Liver (tissue), 8 donors: ENCODE measurements at regions not wholly inside any gene's neighbourhood (a gene's known extent, or its start where the extent isn't known, plus 50 kb on each side); places are given as distances from the start of the nearest gene placed in this dataset.

Source experiments
- DNase-seq: peaks from one replicate; pipeline ENCODE4 v3.0.0-alpha.2; 2017; ENCODE audit warnings: low spot score
- H3K27ac ChIP-seq, 2 donors: one replicate each; pipeline ENCODE4 v1.7.0; 2013; ENCODE audit warnings: inconsistent platforms in 2 of 2, low read length in 2 of 2, control low read depth in 1 of 2, low read depth in 1 of 2, mild to moderate bottlenecking in 1 of 2
- H3K27me3 ChIP-seq, 4 donors: one replicate each; pipeline versions ENCODE4 v1.6.1 to v1.7.0; 2013; ENCODE audit warnings: low read length in 3 of 4, inconsistent platforms in 1 of 4, mild to moderate bottlenecking in 1 of 4, moderate library complexity in 1 of 4; ENCODE audit not compliant: control insufficient read depth in 4 of 4, insufficient read depth in 4 of 4
- H3K36me3 ChIP-seq, 4 donors: one replicate each; pipeline versions ENCODE4 v1.6.1 to v1.7.0; 2013; ENCODE audit warnings: low read length in 3 of 4, mild to moderate bottlenecking in 3 of 4, low read depth in 1 of 4, moderate library complexity in 1 of 4; ENCODE audit not compliant: control insufficient read depth in 4 of 4, insufficient read depth in 3 of 4
- H3K4me1 ChIP-seq, 4 donors: one replicate each; pipeline versions ENCODE4 v1.6.1 to v1.7.0; 2013; ENCODE audit warnings: low read length in 3 of 4, mild to moderate bottlenecking in 3 of 4, moderate library complexity in 1 of 4; ENCODE audit not compliant: control insufficient read depth in 4 of 4, insufficient read depth in 4 of 4
- H3K4me3 ChIP-seq, 3 donors: one replicate each; pipeline versions ENCODE4 v1.6.1 to v1.7.0; 2013; ENCODE audit warnings: low read length in 3 of 3, control low read depth in 1 of 3, low read depth in 1 of 3, mild to moderate bottlenecking in 1 of 3
- H3K9ac ChIP-seq, 2 donors: one replicate each; pipeline ENCODE4 v1.7.0; 2013; ENCODE audit warnings: low read length in 2 of 2, mild to moderate bottlenecking in 2 of 2, moderate library complexity in 2 of 2, control low read depth in 1 of 2, low read depth in 1 of 2
- H3K9me3 ChIP-seq, 4 donors: one replicate each; pipeline versions ENCODE4 v1.6.1 to v1.7.0; 2013; ENCODE audit warnings: low read length in 3 of 4; ENCODE audit not compliant: control insufficient read depth in 4 of 4
- CTCF ChIP-seq: fragments of 150-350 bp; IDR thresholded peaks from 2 replicates; pipeline ENCODE4 v1.5.1; 2017; ENCODE audit warnings: improper control_type of control experiment, low read depth, low read length; ENCODE audit not compliant: missing input control
- EGR1 ChIP-seq, 2 donors: IDR thresholded peaks; 2 replicates each; pipeline ENCODE4 v1.6.1; 2016 to 2018; ENCODE audit warnings: antibody characterized with exemption in 2 of 2, low read depth in 2 of 2
- FOXA1 ChIP-seq: IDR thresholded peaks from 2 replicates; pipeline ENCODE4 v1.6.1; 2016; ENCODE audit warnings: antibody characterized with exemption
- FOXA2 ChIP-seq: IDR thresholded peaks from 2 replicates; pipeline ENCODE4 v1.6.1; 2016; ENCODE audit warnings: antibody characterized with exemption
- GABPA ChIP-seq, 2 donors: IDR thresholded peaks in 1 of 2; conservative IDR thresholded peaks in 1 of 2; 2 replicates each; pipeline ENCODE4 v1.6.1; 2016; ENCODE audit warnings: antibody characterized with exemption in 2 of 2, mild to moderate bottlenecking in 1 of 2, moderate library complexity in 1 of 2
- HNF4A ChIP-seq, 2 donors: conservative IDR thresholded peaks; 2 replicates each; pipeline ENCODE4 v1.6.1; 2016; ENCODE audit warnings: antibody characterized with exemption in 2 of 2, mild to moderate bottlenecking in 2 of 2
- HNF4G ChIP-seq: IDR thresholded peaks from 2 replicates; pipeline ENCODE4 v1.6.1; 2016; ENCODE audit warnings: antibody characterized with exemption
- JUND ChIP-seq, 2 donors: IDR thresholded peaks; 2 replicates each; pipeline ENCODE4 v1.6.1; 2016; ENCODE audit warnings: antibody characterized with exemption in 2 of 2
- NR2F2 ChIP-seq: IDR thresholded peaks from 2 replicates; pipeline ENCODE4 v1.6.1; 2016; ENCODE audit warnings: antibody characterized with exemption
- RAD21 ChIP-seq, 2 donors: IDR thresholded peaks; 2 replicates each; pipeline ENCODE4 v1.6.1; 2016; ENCODE audit warnings: antibody characterized with exemption in 2 of 2, mild to moderate bottlenecking in 2 of 2
- REST ChIP-seq: IDR thresholded peaks from 2 replicates; pipeline ENCODE4 v1.6.1; 2016; ENCODE audit warnings: antibody characterized with exemption, mild to moderate bottlenecking
- RXRA ChIP-seq, 2 donors: IDR thresholded peaks; 2 replicates each; pipeline ENCODE4 v1.6.1; 2017 to 2018; ENCODE audit warnings: antibody characterized with exemption in 2 of 2, mild to moderate bottlenecking in 1 of 2
- SP1 ChIP-seq: IDR thresholded peaks from 2 replicates; pipeline ENCODE4 v1.6.1; 2018; ENCODE audit warnings: antibody characterized with exemption, mild to moderate bottlenecking
- TAF1 ChIP-seq: conservative IDR thresholded peaks from 2 replicates; pipeline ENCODE4 v1.6.1; 2016; ENCODE audit warnings: antibody characterized with exemption, mild to moderate bottlenecking
- ZBTB33 ChIP-seq: IDR thresholded peaks from 2 replicates; pipeline ENCODE4 v1.6.1; 2016; ENCODE audit warnings: antibody characterized with exemption
- WGBS: extraction: QIAGEN DNeasy Blood & Tissue Kit; methylation state at CpG from one replicate; pipeline ENCODE4 v1.1.7; 2013; 5-methylcytosine and 5-hydroxymethylcytosine counted together
- TF ChIP-seq, protein P1 (sequence below): IDR thresholded peaks from 2 replicates; pipeline ENCODE4 v1.6.1; 2016; ENCODE audit warnings: antibody characterized with exemption
- TF ChIP-seq, protein P2 (sequence below): IDR thresholded peaks from 2 replicates; pipeline ENCODE4 v1.6.1; 2016; ENCODE audit warnings: antibody characterized with exemption
- donor health status: healthy.
- donor health status: healthy.
- donor health status: healthy.
- donor health status: healthy.
- donor health status: healthy.

DNA sequence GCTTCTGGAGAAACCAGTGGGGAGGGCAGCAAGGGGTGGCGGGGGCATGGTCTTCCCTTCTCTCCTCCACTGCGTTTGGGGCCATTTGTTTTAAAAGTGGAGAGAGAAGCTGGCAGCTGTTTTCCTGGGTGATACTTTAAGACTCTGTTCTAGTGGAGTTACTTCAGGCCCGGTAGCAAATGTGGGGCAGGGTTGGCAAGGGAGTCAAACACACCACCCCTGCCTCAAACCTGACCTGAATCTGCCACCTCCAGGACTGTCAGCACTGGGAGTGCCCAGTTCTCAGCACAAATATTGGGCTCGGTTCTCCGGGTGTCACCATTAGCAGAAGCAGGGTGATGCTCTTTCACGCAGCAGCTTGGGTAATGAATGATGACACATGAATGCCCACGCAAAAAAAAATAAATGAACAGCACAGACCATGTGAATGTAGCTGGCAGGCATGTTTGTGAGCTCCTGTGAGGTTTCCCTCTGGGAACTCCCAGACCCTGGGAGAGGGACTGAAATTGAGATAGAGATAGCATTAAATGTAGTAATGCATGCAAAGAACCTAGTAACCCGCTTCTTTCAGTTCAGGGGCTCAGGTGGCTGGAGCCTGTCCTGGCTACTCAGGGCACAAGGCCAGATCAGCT lies 424.0 kb downstream of the MCTP2 start:
- no peaks in the 10 kb centered on the region for H3K36me3 ChIP-seq
- H3K27me3 ChIP-seq, result peaks cover 0 to 1% (median 0%) of the 10 kb centered on the region in 4 donors
- H3K4me3 ChIP-seq, result no peak overlapping the region
- no peak overlapping the region for H3K9ac ChIP-seq
- H3K27ac ChIP-seq, result no peak overlapping the region
- H3K9me3 ChIP-seq, result no peaks in the 10 kb centered on the region
- 85% methylated on average over 8 of the region's 8 CpGs for WGBS
- DNase-seq, result no peak
- no peaks in the 10 kb centered on the region for H3K4me1 ChIP-seq
- TF ChIP-seq CTCF, result no peak
- TF ChIP-seq SP1, result no peak
- TF ChIP-seq HNF4G, result no peak
- no peak for TF ChIP-seq EGR1 (IDR thresholded peaks at IDR 0.05; ENCODE audit: low read depth in 2 of 2)
- TF ChIP-seq, protein P1, sequence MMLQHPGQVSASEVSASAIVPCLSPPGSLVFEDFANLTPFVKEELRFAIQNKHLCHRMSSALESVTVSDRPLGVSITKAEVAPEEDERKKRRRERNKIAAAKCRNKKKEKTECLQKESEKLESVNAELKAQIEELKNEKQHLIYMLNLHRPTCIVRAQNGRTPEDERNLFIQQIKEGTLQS, result no peak
- TF ChIP-seq JUND (IDR thresholded peaks at IDR 0.05), result no peak
- no peak for TF ChIP-seq REST
- TF ChIP-seq GABPA (IDR thresholded peaks at IDR 0.05 in 1 of 2, conservative IDR thresholded peaks at IDR 0.05 in 1 of 2), result no peak
- no peak for TF ChIP-seq FOXA2
- TF ChIP-seq, protein P2, sequence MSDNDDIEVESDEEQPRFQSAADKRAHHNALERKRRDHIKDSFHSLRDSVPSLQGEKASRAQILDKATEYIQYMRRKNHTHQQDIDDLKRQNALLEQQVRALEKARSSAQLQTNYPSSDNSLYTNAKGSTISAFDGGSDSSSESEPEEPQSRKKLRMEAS, result no peak
- no peak for TF ChIP-seq RXRA (IDR thresholded peaks at IDR 0.05)
- no peak for TF ChIP-seq HNF4A (conservative IDR thresholded peaks at IDR 0.05)
- TF ChIP-seq NR2F2, result no peak
- TF ChIP-seq TAF1, result no peak

DNA sequence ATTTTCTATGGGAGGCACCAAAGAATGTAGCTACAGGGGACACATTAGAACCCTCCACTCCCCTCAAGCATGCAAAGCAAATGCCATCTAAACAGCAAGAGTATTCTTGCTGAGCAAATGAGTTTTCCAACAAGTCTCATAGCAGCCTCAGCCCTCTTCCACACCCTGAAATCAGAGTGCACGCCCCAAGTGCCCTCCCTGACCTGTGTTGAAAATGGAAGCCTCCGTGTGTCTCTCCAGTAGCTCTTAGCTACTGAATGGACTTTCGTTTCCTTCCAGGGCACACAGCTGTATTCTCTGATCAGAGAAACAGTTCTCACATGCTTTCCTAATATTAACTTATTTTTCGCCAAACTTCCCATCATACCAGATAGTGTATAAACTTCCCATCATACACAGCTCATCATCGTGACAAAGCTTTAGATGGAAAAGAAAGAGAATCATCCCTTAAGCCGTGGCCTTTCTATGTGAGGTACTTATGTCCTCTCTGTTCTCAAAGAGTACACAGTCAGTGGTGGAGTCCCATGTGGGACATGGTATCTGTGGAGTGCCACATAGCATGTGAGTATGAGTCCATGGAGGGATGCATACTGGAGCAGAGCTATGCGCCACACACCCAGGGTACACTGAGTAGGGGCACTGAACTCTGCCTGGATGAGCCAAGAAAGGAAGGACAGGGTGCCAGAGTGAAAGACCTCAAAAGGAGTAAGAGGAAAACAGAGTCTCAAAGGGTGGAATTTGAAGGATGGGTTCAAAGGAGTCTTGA lies 434.5 kb downstream of the MCTP2 start:
- 76% methylated on average over 7 of the region's 7 CpGs for WGBS
- H3K27ac ChIP-seq, result no peak overlapping the region
- DNase-seq, result no peak
- H3K4me3 ChIP-seq, result no peak overlapping the region
- H3K36me3 ChIP-seq, result no peaks in the 10 kb centered on the region
- no peaks in the 10 kb centered on the region for H3K4me1 ChIP-seq
- peaks cover 0 to 12% (median 0%) of the 10 kb centered on the region in 4 donors for H3K27me3 ChIP-seq
- no peaks in the 10 kb centered on the region for H3K9me3 ChIP-seq
- no peak overlapping the region for H3K9ac ChIP-seq
- TF ChIP-seq, protein P1, result no peak
- TF ChIP-seq HNF4G (no peak), RAD21 (IDR thresholded peaks at IDR 0.05) (no peak), ZBTB33 (no peak), FOXA1 (no peak), REST (no peak), JUND (IDR thresholded peaks at IDR 0.05) (no peak), NR2F2 (no peak), GABPA (IDR thresholded peaks at IDR 0.05 in 1 of 2, conservative IDR thresholded peaks at IDR 0.05 in 1 of 2) (no peak), EGR1 (IDR thresholded peaks at IDR 0.05; ENCODE audit: low read depth in 2 of 2) (no peak), RXRA (IDR thresholded peaks at IDR 0.05) (no peak), HNF4A (conservative IDR thresholded peaks at IDR 0.05) (no peak)
- TF ChIP-seq, protein P2, result no peak
